Iris pigment epithelial cell (primary cell): ENCODE measurements at regions not wholly inside any gene's neighbourhood (a gene's known extent, or its start where the extent isn't known, plus 50 kb on each side); places are given as distances from the start of the nearest gene placed in this dataset.
A peak's percentile ranks its signal among the peaks of the same experiment; 100 is the strongest.
"Not testable (repeated sequence)": the region's sequence is repeated elsewhere in the genome, so short reads cannot be mapped to it uniquely, and the experiment has no call there.

Experiments used
- DNase-seq: peaks from one replicate; pipeline ENCODE4 v3.0.0-alpha.2; 2011; ENCODE audit warnings: low read depth

GRCh38 chr16:87100306-87101058 lies 216.7 kb downstream of the C16orf95 start:
- DNase-seq: no peak

GRCh38 chr16:87101903-87102302 lies 215.3 kb downstream of the C16orf95 start:
- DNase-seq: peak; percentile 49

GRCh38 chr16:87107201-87107600 lies 210.0 kb downstream of the C16orf95 start:
- DNase-seq: no peak

GRCh38 chr16:87108278-87108677 lies 208.9 kb downstream of the C16orf95 start:
- DNase-seq: no peak

DNA sequence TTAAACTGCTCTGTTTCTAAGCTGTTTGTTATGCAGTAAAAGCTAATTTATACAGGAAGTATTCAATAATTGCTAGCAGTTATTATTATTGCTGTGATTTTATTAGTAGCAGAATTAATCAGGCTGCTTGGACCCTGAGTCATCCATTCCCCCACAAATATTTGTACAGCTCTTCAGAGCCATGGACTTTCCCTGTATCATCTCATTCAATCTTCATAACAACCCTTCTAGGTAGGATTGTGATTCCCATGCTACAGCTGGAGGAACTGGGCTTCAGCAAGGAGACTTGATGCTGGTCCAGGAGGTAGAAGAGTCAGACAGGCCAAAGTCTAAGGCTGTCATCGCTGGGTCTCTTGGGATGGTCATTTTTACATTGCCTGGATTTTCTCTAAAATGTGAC lies 208.3 kb downstream of the C16orf95 start:
- peak; percentile 65 for DNase-seq

- no peak for DNase-seq
Measured at GRCh38 chr16:87114832-87115231, 202.4 kb downstream of the C16orf95 start.

GRCh38 chr16:87115646-87116045 lies 201.5 kb downstream of the C16orf95 start:
- no peak for DNase-seq

- no peak for DNase-seq
Measured at GRCh38 chr16:87117936-87118335, 199.3 kb downstream of the C16orf95 start.

DNA sequence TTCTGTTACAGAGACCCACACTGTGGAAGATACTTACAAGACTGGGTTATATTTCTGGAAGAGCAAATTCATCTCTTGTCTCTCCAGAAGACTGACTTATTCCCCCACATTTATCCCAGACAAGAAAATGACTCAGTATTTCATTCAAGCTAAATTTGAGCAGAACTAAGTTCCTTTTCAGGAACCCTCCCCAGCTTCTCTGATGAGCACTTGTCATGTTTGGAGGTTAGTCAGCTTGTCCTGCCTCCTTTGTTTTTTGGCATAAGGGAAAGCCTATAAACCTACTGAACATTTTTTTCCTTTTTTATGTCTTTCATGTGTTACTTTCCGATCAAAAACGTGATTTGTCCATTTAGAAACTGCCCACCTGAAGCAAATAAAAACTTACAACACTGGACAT lies 198.0 kb downstream of the C16orf95 start:
- no peak for DNase-seq

- no peak for DNase-seq
Measured at GRCh38 chr16:87119748-87120147, 197.4 kb downstream of the C16orf95 start.

DNA sequence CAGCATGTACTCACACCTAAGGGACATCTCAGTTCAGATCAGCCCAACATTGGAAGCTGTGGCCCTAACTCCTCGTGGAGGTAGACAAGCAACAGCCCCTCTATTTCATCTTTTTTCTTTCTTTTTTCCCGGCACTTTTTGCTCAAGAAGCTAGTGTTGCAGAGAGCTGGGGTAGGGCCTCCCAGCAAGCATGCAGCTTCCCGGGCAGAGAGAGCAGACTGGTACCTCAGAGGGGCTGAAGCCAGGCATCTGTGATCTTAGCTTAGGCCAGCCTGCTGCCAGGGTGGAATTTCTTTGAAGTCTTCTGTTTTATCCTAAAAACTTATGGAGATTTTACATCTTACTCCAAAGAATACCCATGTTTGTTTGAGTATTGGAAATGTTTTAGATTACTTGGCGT lies 195.4 kb downstream of the C16orf95 start:
- no peak for DNase-seq

DNA sequence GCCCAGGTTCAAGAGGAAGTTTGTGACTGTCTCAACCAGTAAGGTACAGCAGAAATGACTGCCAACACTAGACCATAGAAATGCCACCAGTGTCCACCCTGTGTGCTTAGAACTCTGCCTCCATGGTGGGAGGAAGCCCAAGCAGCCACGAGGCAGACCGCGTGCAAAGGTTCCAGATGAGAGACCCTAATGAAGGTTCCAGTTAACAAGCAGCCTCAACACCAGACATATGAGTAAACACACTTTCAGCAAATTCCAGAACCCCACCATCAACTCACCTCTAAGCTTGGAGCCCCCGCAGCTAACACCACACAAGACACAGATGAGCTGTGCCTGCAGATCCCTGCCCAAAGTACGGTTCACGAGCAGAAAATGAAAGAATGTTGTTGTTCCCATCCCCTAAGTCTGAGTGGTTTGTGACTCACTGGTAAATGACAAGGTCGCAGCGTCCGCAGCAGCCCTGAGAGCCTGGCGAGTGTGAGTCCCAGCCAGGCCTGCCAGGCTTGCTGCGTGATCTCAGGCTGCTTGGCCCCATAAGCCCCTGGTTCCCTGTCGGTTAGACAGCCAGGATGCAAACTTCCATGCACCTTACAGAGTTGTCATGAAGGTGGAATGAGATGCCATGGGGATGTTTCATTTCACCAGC lies 193.7 kb downstream of the C16orf95 start:
- peak; percentile 47 for DNase-seq

- DNase-seq: not testable (repeated sequence)
Measured at GRCh38 chr16:87124405-87124804, 192.8 kb downstream of the C16orf95 start.

GRCh38 chr16:87125206-87126155 lies 191.7 kb downstream of the C16orf95 start:
- DNase-seq: no peak

DNA sequence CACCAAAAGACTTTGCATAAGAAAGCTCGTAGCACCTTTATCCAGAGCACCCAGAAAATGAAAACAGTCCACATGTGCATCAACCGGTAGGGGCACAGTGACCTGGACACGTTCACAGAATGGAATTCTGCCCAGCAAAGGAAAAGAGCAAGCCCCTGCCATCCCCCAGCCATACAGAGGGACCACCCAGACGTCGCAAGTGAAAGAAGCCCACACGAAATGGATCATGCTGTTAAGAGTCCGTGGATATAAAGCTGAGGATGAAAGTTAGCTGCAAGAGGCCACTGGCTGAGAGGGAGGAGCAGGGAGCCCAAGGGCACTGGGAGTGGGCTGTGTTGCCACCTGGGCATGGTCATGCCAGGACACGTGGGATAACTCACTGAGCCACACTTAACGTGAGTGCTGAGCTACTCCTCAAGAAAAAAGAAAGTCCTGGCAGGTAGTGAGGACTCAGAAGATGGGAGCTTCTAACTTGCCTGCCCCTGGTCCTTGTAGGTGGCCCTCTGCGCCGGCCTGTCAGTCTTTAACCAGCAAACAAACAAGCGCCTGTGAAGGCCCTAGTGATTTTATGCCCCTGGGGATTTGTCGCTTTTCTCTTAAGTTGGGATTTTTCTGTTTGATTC lies 190.7 kb downstream of the C16orf95 start:
- DNase-seq: no peak

- peak; percentile 25 for DNase-seq
Measured at GRCh38 chr16:87127061-87127765, 190.0 kb downstream of the C16orf95 start.

DNA sequence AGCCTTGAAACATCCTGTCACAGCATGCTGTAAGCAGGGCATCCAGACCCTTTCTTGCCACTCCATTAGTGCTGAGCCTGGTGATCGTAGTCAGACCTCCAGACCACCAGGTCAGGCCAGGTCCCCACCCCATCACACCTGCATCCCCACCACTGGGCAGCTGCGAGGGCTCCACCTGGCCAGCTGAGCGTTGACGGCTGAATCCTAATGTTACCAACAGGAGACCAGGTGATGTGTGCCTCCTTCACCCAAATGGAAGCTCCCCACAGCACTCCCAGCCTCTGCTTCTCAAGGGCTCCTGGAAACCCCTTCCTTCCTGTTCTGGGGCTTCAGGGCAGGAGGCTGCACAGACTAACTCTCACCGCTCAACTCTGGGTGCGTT lies 189.4 kb downstream of the C16orf95 start:
- DNase-seq: no peak

DNA sequence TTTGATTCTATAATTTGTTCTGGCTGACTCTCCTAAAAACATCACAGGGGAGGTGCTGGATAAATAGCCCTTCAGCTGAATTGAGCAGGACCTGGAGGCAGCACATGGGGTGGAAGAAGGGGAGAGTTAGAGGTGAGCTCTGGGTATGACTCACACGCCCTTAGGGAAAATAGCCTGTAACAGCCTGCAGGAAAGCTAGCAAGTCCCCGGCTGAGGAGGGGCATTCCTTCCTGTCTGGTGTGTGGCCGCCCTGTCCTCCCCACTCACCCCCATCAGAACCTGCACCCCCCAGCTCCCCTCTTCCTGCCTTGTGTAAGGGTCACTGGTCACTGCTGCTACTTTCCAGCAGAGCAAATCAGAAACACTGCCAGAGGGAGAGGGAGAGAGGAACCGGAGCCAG lies 187.4 kb downstream of the C16orf95 start:
- peak; percentile 56 for DNase-seq

DNA sequence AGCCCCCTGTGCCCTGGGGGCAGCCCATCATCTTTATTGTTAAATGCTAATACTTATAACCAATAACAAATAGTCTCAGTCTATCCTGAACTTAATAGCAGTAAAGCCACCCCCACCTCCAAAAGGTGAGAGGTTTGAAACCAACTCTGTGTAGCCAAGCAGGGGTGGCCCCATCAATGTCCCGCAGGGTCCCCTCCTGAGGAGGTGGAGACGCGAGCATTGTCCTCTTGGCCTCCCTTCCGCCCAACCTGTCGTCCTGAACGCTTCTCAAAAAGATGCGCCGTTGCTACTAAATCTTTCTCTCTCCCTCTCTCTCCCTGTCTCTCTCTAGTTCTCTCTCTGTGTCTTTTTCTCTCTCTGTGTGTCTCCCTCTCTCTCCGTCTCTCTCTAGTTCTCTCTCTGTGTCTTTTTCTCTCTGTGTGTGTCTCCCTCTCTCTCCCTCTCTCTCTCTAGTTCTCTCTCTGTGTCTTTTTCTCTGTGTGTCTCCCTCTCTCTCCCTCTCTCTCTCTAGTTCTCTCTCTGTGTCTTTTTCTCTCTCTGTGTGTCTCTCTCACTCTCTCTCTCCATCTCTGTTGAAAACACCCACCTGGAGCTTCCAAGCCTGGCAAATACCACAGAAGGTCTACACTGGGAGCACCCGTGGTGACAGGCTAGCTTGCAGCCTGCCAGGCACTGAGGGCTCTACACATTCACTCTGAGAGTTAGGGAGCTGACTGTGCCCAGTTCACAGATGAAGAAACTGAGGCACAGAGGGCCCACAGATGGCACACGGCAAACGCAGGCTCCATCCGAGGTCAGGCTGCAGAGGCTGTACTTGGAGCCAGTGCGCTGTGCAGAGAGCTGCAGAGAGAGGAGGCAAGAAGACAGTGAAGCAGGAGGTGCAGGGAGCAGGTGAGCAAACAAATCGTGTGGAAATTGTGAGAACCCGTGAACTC lies 185.9 kb downstream of the C16orf95 start:
- DNase-seq: no peak

GRCh38 chr16:87131996-87132345 lies 185.2 kb downstream of the C16orf95 start:
- no peak for DNase-seq
